ENCODE measurements at regions not wholly inside any gene's neighbourhood (a gene's known extent, or its start where the extent isn't known, plus 50 kb on each side); places are given as distances from the start of the nearest gene placed in this dataset.

DNA sequence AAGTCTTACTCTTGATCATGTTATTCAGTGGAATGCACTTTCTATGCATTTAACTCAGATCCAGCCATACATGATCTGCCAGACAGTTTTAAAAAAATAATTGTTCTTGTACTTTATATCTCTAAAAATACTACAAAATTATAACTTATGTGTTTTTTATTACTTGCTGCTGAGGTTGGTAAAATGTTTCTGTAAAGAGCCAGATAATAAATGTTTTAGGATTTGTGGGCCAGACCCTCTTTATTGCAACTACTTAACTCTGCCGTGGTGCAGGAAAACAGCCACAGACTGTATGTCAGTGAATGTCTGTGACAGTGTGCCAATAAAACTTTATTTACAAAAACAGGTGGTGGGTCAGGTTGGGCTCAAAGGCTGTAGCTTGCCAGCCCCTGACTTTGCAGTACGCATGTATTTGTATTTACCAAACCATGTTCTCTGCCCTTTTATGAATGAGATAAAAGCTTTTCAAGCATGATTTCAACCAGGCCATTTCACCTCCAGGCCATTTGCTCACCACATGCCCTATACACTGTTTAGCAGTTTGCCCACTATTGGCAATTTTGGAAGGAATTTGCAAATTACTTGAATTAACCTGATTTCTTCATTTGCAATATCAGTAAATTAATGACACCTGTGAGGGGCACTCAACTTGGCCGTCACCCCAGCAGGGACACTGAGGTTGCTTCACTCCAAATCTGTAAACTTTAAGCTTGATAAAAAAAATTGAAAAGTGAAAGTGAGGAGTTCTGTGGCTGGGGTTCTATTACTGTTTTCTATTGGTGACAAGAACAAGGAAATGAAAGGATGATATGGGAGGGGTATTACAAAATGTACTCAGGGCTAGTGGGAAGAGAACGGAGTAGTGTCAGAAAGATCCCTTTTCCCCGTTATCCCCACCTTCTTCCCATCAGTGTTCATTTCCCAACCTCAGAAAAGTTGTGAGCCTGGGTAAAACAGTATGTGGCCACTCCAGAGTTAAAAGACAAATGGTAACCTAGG lies 133.4 kb downstream of the CEBPB start:
- dilution Hi-C loops (cut with MboI; ENCODE audit: extremely low pct_ligation_motif_present, low sequenced_read_pairs): no loop called here
- no peak for DNase-seq (ENCODE audit: low read depth, low spot score)
- H3K4me2 ChIP-seq (ENCODE audit: insufficient read depth, low read length): no peak overlapping the region
- no peak for TF ChIP-seq POLR2A (IDR thresholded peaks at IDR 0.05; ENCODE audit: low read depth, low read length)
- no peak for TF ChIP-seq EZH2 (IDR thresholded peaks at IDR 0.05; ENCODE audit: borderline replicate concordance, low read depth, low read length, severe bottlenecking)
- TF ChIP-seq FOS (IDR thresholded peaks at IDR 0.05; ENCODE audit: borderline replicate concordance, insufficient read depth, low read length): no peak
- TF ChIP-seq JUN (IDR thresholded peaks at IDR 0.05; ENCODE audit: borderline replicate concordance, insufficient read depth, insufficient read length, low read depth): no peak
- TF ChIP-seq GATA2 (IDR thresholded peaks at IDR 0.05; ENCODE audit: insufficient read depth, insufficient read length, low read depth, low read length): no peak
- TF ChIP-seq, protein P1, sequence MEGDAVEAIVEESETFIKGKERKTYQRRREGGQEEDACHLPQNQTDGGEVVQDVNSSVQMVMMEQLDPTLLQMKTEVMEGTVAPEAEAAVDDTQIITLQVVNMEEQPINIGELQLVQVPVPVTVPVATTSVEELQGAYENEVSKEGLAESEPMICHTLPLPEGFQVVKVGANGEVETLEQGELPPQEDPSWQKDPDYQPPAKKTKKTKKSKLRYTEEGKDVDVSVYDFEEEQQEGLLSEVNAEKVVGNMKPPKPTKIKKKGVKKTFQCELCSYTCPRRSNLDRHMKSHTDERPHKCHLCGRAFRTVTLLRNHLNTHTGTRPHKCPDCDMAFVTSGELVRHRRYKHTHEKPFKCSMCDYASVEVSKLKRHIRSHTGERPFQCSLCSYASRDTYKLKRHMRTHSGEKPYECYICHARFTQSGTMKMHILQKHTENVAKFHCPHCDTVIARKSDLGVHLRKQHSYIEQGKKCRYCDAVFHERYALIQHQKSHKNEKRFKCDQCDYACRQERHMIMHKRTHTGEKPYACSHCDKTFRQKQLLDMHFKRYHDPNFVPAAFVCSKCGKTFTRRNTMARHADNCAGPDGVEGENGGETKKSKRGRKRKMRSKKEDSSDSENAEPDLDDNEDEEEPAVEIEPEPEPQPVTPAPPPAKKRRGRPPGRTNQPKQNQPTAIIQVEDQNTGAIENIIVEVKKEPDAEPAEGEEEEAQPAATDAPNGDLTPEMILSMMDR (IDR thresholded peaks at IDR 0.05; ENCODE audit: extremely low read depth in 1 of 2, insufficient read depth in 1 of 2, low read depth in 1 of 2, low read length in 2 of 2): no peak
- no peak for TF ChIP-seq MYC (IDR thresholded peaks at IDR 0.05; ENCODE audit: low read depth, low read length)
- no peak for TF ChIP-seq POLR2AphosphoS5 (IDR thresholded peaks at IDR 0.05; ENCODE audit: insufficient read depth, low read depth, low read length)
- TF ChIP-seq, protein P2, sequence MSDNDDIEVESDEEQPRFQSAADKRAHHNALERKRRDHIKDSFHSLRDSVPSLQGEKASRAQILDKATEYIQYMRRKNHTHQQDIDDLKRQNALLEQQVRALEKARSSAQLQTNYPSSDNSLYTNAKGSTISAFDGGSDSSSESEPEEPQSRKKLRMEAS (IDR thresholded peaks at IDR 0.05; ENCODE audit: insufficient read depth, insufficient read length): no peak
- BruUV-seq (replicated peaks): no TSS peak
- no peaks in the 10 kb centered on the region for H3K9me1 ChIP-seq (replicated peaks; ENCODE audit: control insufficient read depth, extremely low read depth, insufficient read depth, low read length)
- H3K4me3 ChIP-seq (replicated peaks in 1 of 3; ENCODE audit: insufficient read depth in 1 of 3, low read depth in 1 of 3, low read length in 3 of 3): no peak overlapping the region
- H3K4me1 ChIP-seq (ENCODE audit: control insufficient read depth, extremely low read depth, insufficient read depth, low read length): no peaks in the 10 kb centered on the region
- no peaks in the 10 kb centered on the region for H4K20me1 ChIP-seq (replicated peaks; ENCODE audit: control insufficient read depth, extremely low read depth, insufficient read depth, low read length)
- H3K27me3 ChIP-seq (ENCODE audit: control insufficient read depth in 2 of 2, insufficient read depth in 2 of 2, low read length in 2 of 2): peaks cover 9 to 10% of the 10 kb centered on the region in 2 experiments
- FAIRE-seq: no peak
- H3K79me2 ChIP-seq (ENCODE audit: control insufficient read depth, insufficient read depth, low read length): no peaks in the 10 kb centered on the region
- H3K9ac ChIP-seq (replicated peaks; ENCODE audit: extremely low read depth, insufficient read depth, low read length): no peak overlapping the region
- ChIA-PET CTCF (interaction anchor here (0.9 kb wide), 1 partner anchor 14 kb away, joined by 3 read pairs; no protein-coding TSS in a partner anchor), POLR2A (no interaction called here)
- no peaks in the 10 kb centered on the region for H3K9me3 ChIP-seq (replicated peaks; ENCODE audit: control insufficient read depth, insufficient read depth, low read length)
- no peak overlapping the region for H2AFZ ChIP-seq (ENCODE audit: low read depth, low read length)
- no peak overlapping the region for H3K27ac ChIP-seq (ENCODE audit: insufficient read depth, low read depth, low read length)
- intact Hi-C loops (cut with micrococcal nuclease): no loop called here
- no peaks in the 10 kb centered on the region for H3K36me3 ChIP-seq (ENCODE audit: control insufficient read depth in 2 of 2, extremely low read depth in 1 of 2, insufficient read depth in 2 of 2, low read length in 2 of 2)

All from endothelial cell of umbilical vein (primary cell).